ENCODE measurements at regions not wholly inside any gene's neighbourhood (a gene's known extent, or its start where the extent isn't known, plus 50 kb on each side); places are given as distances from the start of the nearest gene placed in this dataset.

GRCh38 chr6:119436583-119436982 is 87.0 kb upstream of the MAN1A1 start:
- WGBS (ENCODE audit: insufficient coverage, low coverage, missing lambda C conversion rate), result 1% methylated on average over 3 of the region's 3 CpGs
- H3K36me3 ChIP-seq (ENCODE audit: control insufficient read depth, insufficient read depth, low read length), result no peaks in the 10 kb centered on the region
- no peak overlapping the region for H3K9ac ChIP-seq (ENCODE audit: insufficient read depth in 1 of 2, low read depth in 2 of 2, low read length in 2 of 2)
- H3K4me3 ChIP-seq, result no peak overlapping the region
- H3K79me2 ChIP-seq (ENCODE audit: control insufficient read depth, insufficient read depth, low read length), result no peaks in the 10 kb centered on the region
- BruUV-seq (replicated peaks), result no TSS peak
- peak; percentile 24 to 66 (median 50) for DNase-seq (ENCODE audit: extremely low read depth in 1 of 4, low spot score in 3 of 4)
- peak overlapping the region; percentile 65 for H2AFZ ChIP-seq (ENCODE audit: low read depth, low read length)
- H3K9me3 ChIP-seq (replicated peaks; ENCODE audit: control insufficient read depth, insufficient read depth, low read depth, low read length), result no peaks in the 10 kb centered on the region
- no peaks in the 10 kb centered on the region for H3K9me1 ChIP-seq (ENCODE audit: control insufficient read depth, insufficient read depth, low read length)
- H3K4me1 ChIP-seq (replicated peaks in 1 of 2; ENCODE audit: control insufficient read depth in 2 of 2, insufficient read depth in 2 of 2, low read length in 2 of 2), result peaks cover 0 to 6% of the 10 kb centered on the region in 2 experiments; a peak in 2 of 5 replicates
- H4K20me1 ChIP-seq (replicated peaks; ENCODE audit: control insufficient read depth, insufficient read depth, low read length), result no peaks in the 10 kb centered on the region
- intact Hi-C loops (cut with micrococcal nuclease), result loop anchor here (5.0 kb wide), 1 partner anchor 84 kb away; no protein-coding TSS in a partner anchor
- in situ Hi-C loops (cut with MboI), result no loop called here
- ChIA-PET POLR2A (interaction anchor here (1.1 kb wide), 1 partner anchor 26 kb away, joined by 3 read pairs; no protein-coding TSS in a partner anchor), CTCF (ENCODE audit: low intra/inter-chr PET ratio) (no interaction called here)
- no peak overlapping the region for H3K4me2 ChIP-seq (ENCODE audit: insufficient read depth, low read length)
- no peaks in the 10 kb centered on the region for H3K27me3 ChIP-seq (ENCODE audit: control insufficient read depth in 2 of 2, insufficient read depth in 2 of 2, low read length in 2 of 2)
- FAIRE-seq, result peak; percentile 70
- no peak overlapping the region for H3K27ac ChIP-seq (ENCODE audit: extremely low read depth, low read depth, low read length)
- peak; percentile 88 for ATAC-seq
- no peak for TF ChIP-seq TCF7 (IDR thresholded peaks at IDR 0.05; ENCODE audit: borderline replicate concordance)
- no peak for TF ChIP-seq YY1 (IDR thresholded peaks at IDR 0.05; ENCODE audit: borderline replicate concordance in 1 of 3, control insufficient read depth in 1 of 3, extremely low read depth in 1 of 3, insufficient read depth in 3 of 3, insufficient read length in 1 of 3, insufficient replicate concordance in 2 of 3, low read depth in 1 of 3, low read length in 2 of 3)
- no peak for TF ChIP-seq XRCC4 (IDR thresholded peaks at IDR 0.05; ENCODE audit: extremely low read depth, insufficient read depth, insufficient read length)
- peak; percentile 41; the same call in 1 of the 2 replicates for TF ChIP-seq MGA (IDR thresholded peaks at IDR 0.05)
- no peak for TF ChIP-seq SAFB2 (IDR thresholded peaks at IDR 0.05; ENCODE audit: borderline replicate concordance, low read depth, low read length, severe bottlenecking)
- TF ChIP-seq L3MBTL2 (IDR thresholded peaks at IDR 0.05), result peak; percentile 36
- no peak for TF ChIP-seq POLR2G (IDR thresholded peaks at IDR 0.05; ENCODE audit: low read depth, low read length)
- peak; percentile 42 for TF ChIP-seq ZFP36 (IDR thresholded peaks at IDR 0.05; ENCODE audit: low read depth, low read length, partially characterized antibody)
- TF ChIP-seq ZNF184 (CRISPR knock-in tag; IDR thresholded peaks at IDR 0.05), result peak; percentile 89
- no peak for TF ChIP-seq RBBP5 (IDR thresholded peaks at IDR 0.05; ENCODE audit: borderline replicate concordance, insufficient read depth, low read length, poor library complexity, severe bottlenecking)
- TF ChIP-seq ZNF212 (CRISPR knock-in tag; IDR thresholded peaks at IDR 0.05), result no peak
